GM18498 (cell line): ENCODE measurements at regions not wholly inside any gene's neighbourhood (a gene's known extent, or its start where the extent isn't known, plus 50 kb on each side); places are given as distances from the start of the nearest gene placed in this dataset.
"Not testable (repeated sequence)": the region's sequence is repeated elsewhere in the genome, so short reads cannot be mapped to it uniquely, and the experiment has no call there.

ENCODE experiments used
- ATAC-seq: cut with Tn5 transposase; IDR thresholded peaks from one replicate; pipeline ENCODE4 v1.9.1; 2021; ENCODE audit warnings: mild to moderate bottlenecking, moderate library complexity; ENCODE audit not compliant: unreplicated experiment

- ATAC-seq = no peak
These were observed 1087.1 kb upstream of the POT1 start for GRCh38 chr7:126016722-126017121.

GRCh38 chr7:126005064-126005463, 1075.4 kb upstream of the POT1 start:
- ATAC-seq = no peak

- ATAC-seq = no peak
These were observed 1071.7 kb upstream of the POT1 start for GRCh38 chr7:126001349-126001748.

GRCh38 chr7:125984795-125985194, 1055.2 kb upstream of the POT1 start:
- ATAC-seq = no peak

GRCh38 chr7:125971656-125972055, 1042.0 kb upstream of the POT1 start:
- no peak for ATAC-seq

GRCh38 chr7:125966278-125967048, 1036.8 kb upstream of the POT1 start:
- no peak for ATAC-seq

- ATAC-seq = no peak
These were observed 1005.3 kb upstream of the POT1 start for GRCh38 chr7:125934955-125935354.

- no peak for ATAC-seq
These were observed 1004.9 kb upstream of the POT1 start for GRCh38 chr7:125934539-125934938.

- ATAC-seq = no peak
These were observed 1001.2 kb upstream of the POT1 start for GRCh38 chr7:125930848-125931247.

GRCh38 chr7:125927556-125927955, 997.9 kb upstream of the POT1 start:
- ATAC-seq = no peak

GRCh38 chr7:125926621-125927020, 997.0 kb upstream of the POT1 start:
- ATAC-seq = no peak

GRCh38 chr7:125924037-125924436, 994.4 kb upstream of the POT1 start:
- ATAC-seq = no peak

- not testable (repeated sequence) for ATAC-seq
These were observed 985.8 kb upstream of the POT1 start for GRCh38 chr7:125915381-125915948.

GRCh38 chr7:125908711-125909110, 979.1 kb upstream of the POT1 start:
- ATAC-seq = no peak

GRCh38 chr7:125899577-125899976, 970.0 kb upstream of the POT1 start:
- no peak for ATAC-seq

- ATAC-seq = no peak
These were observed 962.8 kb upstream of the POT1 start for GRCh38 chr7:125892434-125892833.

GRCh38 chr7:125878988-125879387, 949.4 kb upstream of the POT1 start:
- no peak for ATAC-seq

- peak; percentile 68 for ATAC-seq
These were observed 948.8 kb upstream of the POT1 start for GRCh38 chr7:125878235-125878956.

- ATAC-seq = no peak
These were observed 947.6 kb upstream of the POT1 start for GRCh38 chr7:125877246-125877645.

GRCh38 chr7:125876431-125876830, 946.8 kb upstream of the POT1 start:
- no peak for ATAC-seq

GRCh38 chr7:125871431-125871830, 941.8 kb upstream of the POT1 start:
- ATAC-seq = no peak

- ATAC-seq = no peak
These were observed 928.0 kb upstream of the POT1 start for GRCh38 chr7:125857606-125858005.
